ENCODE measurements at regions not wholly inside any gene's neighbourhood (a gene's known extent, or its start where the extent isn't known, plus 50 kb on each side); places are given as distances from the start of the nearest gene placed in this dataset.

- DNase-seq (ENCODE audit: low read depth, low spot score), result no peak
- Histone ChIP-seq H3K27me3 (ENCODE audit: control insufficient read depth, insufficient read depth, low read length) (no peaks in the 10 kb centered on the region), H3K4me3 (ENCODE audit: low read depth, low read length) (no peak overlapping the region), H3K9me3 (ENCODE audit: control insufficient read depth, insufficient read depth, low read length) (no peaks in the 10 kb centered on the region; the same call in 1 of the 2 replicates), H3K27ac (ENCODE audit: low read depth, low read length) (no peak overlapping the region)
- TF ChIP-seq, protein P1, sequence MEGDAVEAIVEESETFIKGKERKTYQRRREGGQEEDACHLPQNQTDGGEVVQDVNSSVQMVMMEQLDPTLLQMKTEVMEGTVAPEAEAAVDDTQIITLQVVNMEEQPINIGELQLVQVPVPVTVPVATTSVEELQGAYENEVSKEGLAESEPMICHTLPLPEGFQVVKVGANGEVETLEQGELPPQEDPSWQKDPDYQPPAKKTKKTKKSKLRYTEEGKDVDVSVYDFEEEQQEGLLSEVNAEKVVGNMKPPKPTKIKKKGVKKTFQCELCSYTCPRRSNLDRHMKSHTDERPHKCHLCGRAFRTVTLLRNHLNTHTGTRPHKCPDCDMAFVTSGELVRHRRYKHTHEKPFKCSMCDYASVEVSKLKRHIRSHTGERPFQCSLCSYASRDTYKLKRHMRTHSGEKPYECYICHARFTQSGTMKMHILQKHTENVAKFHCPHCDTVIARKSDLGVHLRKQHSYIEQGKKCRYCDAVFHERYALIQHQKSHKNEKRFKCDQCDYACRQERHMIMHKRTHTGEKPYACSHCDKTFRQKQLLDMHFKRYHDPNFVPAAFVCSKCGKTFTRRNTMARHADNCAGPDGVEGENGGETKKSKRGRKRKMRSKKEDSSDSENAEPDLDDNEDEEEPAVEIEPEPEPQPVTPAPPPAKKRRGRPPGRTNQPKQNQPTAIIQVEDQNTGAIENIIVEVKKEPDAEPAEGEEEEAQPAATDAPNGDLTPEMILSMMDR (IDR thresholded peaks at IDR 0.05; ENCODE audit: low read depth, low read length), result no peak
- ChIA-PET CTCF (interaction anchor here (1.0 kb wide), 1 partner anchor 67 kb away, joined by 3 read pairs; no protein-coding TSS in a partner anchor), POLR2A (no interaction called here)
These were observed 60.3 kb upstream of the CCDC190 start for GRCh38 chr1:162921311-162921710.

DNA sequence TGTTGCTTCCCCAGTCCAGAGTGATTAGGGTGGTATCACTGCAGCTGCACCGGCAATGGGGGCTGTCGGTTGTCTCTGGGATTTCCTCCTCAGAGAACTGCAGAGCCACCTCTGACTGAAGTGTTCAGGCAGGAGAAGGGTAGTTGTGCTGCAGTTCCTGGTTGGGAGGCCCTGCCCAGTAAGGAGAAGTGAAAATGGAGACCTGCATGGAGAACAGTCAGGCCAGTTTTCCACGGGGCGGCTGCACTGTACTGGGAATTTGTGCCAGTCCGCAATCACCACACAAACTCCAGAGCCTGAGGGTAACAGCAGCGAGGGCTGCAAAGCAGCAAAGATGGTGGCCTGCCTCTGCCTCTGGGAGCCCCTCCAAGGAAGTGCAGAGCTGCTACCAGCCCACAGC is 58.1 kb upstream of the CCDC190 start:
- CTCF ChIA-PET, result no interaction called here
- Histone ChIP-seq H3K27me3 (ENCODE audit: control insufficient read depth, insufficient read depth, low read length) (no peaks in the 10 kb centered on the region), H3K4me3 (ENCODE audit: low read depth, low read length) (no peak overlapping the region), H3K9me3 (ENCODE audit: control insufficient read depth, insufficient read depth, low read length) (no peaks in the 10 kb centered on the region; the same call in 1 of the 2 replicates), H3K27ac (ENCODE audit: low read depth, low read length) (no peak overlapping the region)
- no peak for DNase-seq (ENCODE audit: low read depth, low spot score)
- TF ChIP-seq, protein P1 (IDR thresholded peaks at IDR 0.05; ENCODE audit: low read depth, low read length), result no peak
- POLR2A ChIA-PET, result no interaction called here

- ChIA-PET CTCF (no interaction called here), POLR2A (no interaction called here)
- TF ChIP-seq, protein P1 (IDR thresholded peaks at IDR 0.05; ENCODE audit: low read depth, low read length), result no peak
These were observed 57.3 kb upstream of the CCDC190 start for GRCh38 chr1:162918151-162918754.

DNA sequence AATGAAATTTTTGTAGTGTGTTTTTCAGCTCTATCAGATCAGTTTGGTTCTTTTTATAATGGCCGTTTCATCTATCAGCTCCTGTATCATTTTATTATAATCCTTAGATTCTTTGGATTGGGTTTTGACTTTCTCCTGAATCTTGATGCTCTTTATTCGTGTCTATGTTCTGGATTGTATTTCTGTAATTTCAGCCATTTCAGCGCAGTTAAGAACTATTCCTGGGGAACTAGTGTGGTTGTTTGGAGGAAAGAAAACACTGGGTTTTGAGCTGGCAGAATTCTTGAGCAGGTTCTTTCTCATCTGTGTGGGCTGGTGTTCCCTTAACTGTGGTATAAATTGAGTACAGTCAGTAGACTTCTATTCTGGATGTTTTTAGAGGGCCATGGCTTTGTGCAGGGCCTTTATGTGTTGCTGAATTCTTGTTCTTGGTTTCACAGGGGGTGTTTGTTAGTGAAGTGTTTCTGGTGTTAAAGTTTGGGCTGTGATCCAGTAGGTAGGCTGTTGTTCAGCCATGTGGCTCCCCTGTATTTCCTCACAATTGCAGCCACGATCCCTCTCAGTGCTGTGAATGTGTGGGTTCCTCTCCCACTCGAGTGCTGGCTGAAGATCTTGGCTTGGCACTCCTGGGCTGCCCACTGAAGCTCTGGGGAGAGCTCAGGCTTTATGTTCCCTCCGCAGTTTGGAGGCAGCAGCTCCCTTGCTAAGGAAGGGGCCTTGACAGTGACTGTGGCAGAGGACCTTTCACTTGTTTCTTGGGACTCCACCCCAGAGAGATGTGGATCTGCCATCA is 56.0 kb upstream of the CCDC190 start:
- CTCF ChIA-PET, result interaction anchor here (0.7 kb wide), 1 partner anchor 150 kb away, joined by 3 read pairs; no protein-coding TSS in a partner anchor
- Histone ChIP-seq H3K27me3 (ENCODE audit: control insufficient read depth, insufficient read depth, low read length) (no peaks in the 10 kb centered on the region), H3K27ac (ENCODE audit: low read depth, low read length) (no peak overlapping the region), H3K9me3 (ENCODE audit: control insufficient read depth, insufficient read depth, low read length) (peaks cover 4% of the 10 kb centered on the region), H3K4me3 (ENCODE audit: low read depth, low read length) (no peak overlapping the region)
- POLR2A ChIA-PET, result no interaction called here
- TF ChIP-seq, protein P1 (IDR thresholded peaks at IDR 0.05; ENCODE audit: low read depth, low read length), result no peak
- no peak for DNase-seq (ENCODE audit: low read depth, low spot score)

More at GRCh38 chr1:162918151-162918754, 57.3 kb upstream of the CCDC190 start:
- no peak overlapping the region for H3K27ac ChIP-seq (ENCODE audit: low read depth, low read length)
- H3K4me3 ChIP-seq (ENCODE audit: low read depth, low read length), result no peak overlapping the region
- H3K27me3 ChIP-seq (ENCODE audit: control insufficient read depth, insufficient read depth, low read length), result no peaks in the 10 kb centered on the region
- no peaks in the 10 kb centered on the region; the same call in 1 of the 2 replicates for H3K9me3 ChIP-seq (ENCODE audit: control insufficient read depth, insufficient read depth, low read length)
- no peak for DNase-seq (ENCODE audit: low read depth, low spot score)

DNA sequence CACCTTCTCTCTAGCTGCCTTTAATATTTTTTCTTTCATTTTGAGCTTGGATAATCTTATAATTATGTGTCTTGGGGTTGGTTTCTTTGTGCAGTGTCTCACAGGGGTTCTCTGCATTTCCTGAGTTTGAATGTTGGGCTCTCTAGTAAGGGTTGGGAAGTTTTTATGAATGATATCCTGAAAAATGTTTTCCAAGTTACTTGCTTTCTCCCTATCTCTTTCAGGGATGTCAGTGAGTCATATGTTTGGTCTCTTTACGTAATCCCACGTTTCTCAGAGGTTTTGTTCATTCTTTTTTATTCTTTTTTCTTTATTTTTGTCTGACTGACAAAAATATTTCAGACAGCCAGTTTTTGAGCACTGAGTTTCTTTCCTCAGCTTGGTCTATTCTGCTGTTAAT is 55.4 kb upstream of the CCDC190 start:
- CTCF ChIA-PET, result interaction anchor here (0.7 kb wide), 1 partner anchor 150 kb away, joined by 3 read pairs; no protein-coding TSS in a partner anchor
- no peak overlapping the region for H3K27ac ChIP-seq (ENCODE audit: low read depth, low read length)
- peaks cover 9% of the 10 kb centered on the region for H3K9me3 ChIP-seq (ENCODE audit: control insufficient read depth, insufficient read depth, low read length)
- TF ChIP-seq, protein P1 (IDR thresholded peaks at IDR 0.05; ENCODE audit: low read depth, low read length), result no peak
- POLR2A ChIA-PET, result no interaction called here
- DNase-seq (ENCODE audit: low read depth, low spot score), result no peak
- no peak overlapping the region for H3K4me3 ChIP-seq (ENCODE audit: low read depth, low read length)
- no peaks in the 10 kb centered on the region for H3K27me3 ChIP-seq (ENCODE audit: control insufficient read depth, insufficient read depth, low read length)
